GM12892 (cell line): ENCODE measurements at regions not wholly inside any gene's neighbourhood (a gene's known extent, or its start where the extent isn't known, plus 50 kb on each side); places are given as distances from the start of the nearest gene placed in this dataset.

ENCODE experiments used
- POLR2A ChIP-seq: IDR thresholded peaks from 2 replicates; pipeline ENCODE4 v1.6.1; 2011; ENCODE audit warnings: low read depth, low read length, control low read depth
- POLR2AphosphoS5 ChIP-seq: IDR thresholded peaks from 2 replicates; pipeline ENCODE4 v1.6.1; 2011; ENCODE audit warnings: low read depth, low read length, control low read depth

DNA sequence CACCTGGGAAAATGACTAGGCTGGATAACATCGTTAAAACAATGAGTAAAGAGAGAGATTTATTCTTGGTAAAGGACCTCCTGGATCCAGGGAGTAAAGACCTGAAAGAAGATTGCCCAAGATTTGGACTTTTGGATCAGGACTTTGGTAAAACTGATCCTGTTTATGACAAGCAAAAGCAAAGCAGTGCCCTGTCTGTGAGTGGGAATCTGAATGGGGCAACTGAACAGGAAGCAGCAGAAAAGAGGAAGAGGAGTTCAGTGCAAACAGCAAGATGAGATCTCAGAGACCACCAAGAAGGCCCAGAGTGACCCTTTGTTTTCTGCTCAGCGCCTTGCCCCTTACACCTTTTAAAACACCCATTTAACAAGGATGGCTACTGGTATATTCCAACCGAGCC lies 122.0 kb downstream of the VPREB1 start:
- TF ChIP-seq POLR2A (no peak), POLR2AphosphoS5 (no peak)
